ENCODE measurements at regions not wholly inside any gene's neighbourhood (a gene's known extent, or its start where the extent isn't known, plus 50 kb on each side); places are given as distances from the start of the nearest gene placed in this dataset.

DNA sequence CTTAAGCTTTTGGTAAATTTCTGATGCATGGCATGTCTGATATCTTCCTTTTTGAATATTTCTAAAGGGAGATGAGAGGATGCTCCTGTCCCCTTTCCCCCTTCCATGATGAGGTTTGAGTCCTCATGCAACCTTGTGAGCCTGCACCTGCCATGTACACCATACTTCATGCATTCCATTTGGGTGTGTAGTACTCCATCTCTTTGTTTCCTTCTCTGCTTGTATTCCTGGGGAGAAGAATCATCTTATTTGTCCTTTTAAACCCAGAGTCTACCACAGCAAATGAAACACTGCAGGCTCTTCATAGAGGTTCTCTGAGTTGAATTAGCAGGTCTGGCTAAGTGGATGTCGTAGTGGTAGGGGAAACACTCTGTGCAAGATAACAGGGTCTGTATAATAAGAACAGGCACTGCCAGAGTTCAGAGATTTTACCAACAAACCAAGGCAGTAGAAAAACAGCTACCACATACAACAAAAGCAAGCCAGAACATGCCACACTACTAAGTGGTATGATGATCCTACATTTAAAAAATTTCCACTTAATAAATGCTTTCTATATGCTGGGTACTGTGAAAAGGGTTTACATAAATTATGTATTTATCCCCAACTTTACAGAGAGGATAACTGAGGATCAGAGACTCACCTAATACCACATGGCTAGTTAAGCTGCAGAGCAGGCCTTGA lies 439.8 kb upstream of the GRIA1 start (continued):
- no peak for TF ChIP-seq SP4 (IDR thresholded peaks at IDR 0.05; ENCODE audit: low read length)
- no peak for TF ChIP-seq JUND (IDR thresholded peaks at IDR 0.05; ENCODE audit: low read length)
- TF ChIP-seq POLR2AphosphoS5 (IDR thresholded peaks at IDR 0.05; ENCODE audit: low read depth, low read length) = no peak
- no peak for TF ChIP-seq GABPA (IDR thresholded peaks at IDR 0.05; ENCODE audit: borderline replicate concordance, insufficient read depth, low read length)
- TF ChIP-seq CHD1 (IDR thresholded peaks at IDR 0.05; ENCODE audit: low read depth, low read length) = no peak
- no peak for TF ChIP-seq YY1 (IDR thresholded peaks at IDR 0.05; ENCODE audit: low read depth, low read length)
